Tibial artery (tissue), 4 donors: ENCODE measurements at regions not wholly inside any gene's neighbourhood (a gene's known extent, or its start where the extent isn't known, plus 50 kb on each side); places are given as distances from the start of the nearest gene placed in this dataset.

Experiments
- DNase-seq, 2 donors: peaks; one replicate each; pipeline ENCODE4 v3.0.0-alpha.2; 2019
- H3K27ac ChIP-seq, 2 donors: fragments of 200-600 bp; sonication (generic) in 1 of 2; 1 replicate in 1 of 2; 2 replicates in 1 of 2; pipeline ENCODE4 v1.5.1; 2018 to 2019; ENCODE audit warnings: mild to moderate bottlenecking in 1 of 2
- H3K27me3 ChIP-seq, 2 donors: fragments of 200-600 bp; sonication (generic) in 1 of 2; one replicate each; pipeline versions ENCODE4 v1.5.1 to v1.6.0; 2016 to 2019
- H3K36me3 ChIP-seq, 3 donors: fragments of 200-600 bp; sonication (generic) in 2 of 3; one replicate each; pipeline ENCODE4 v1.5.1; 2016 to 2019; ENCODE audit warnings: mild to moderate bottlenecking in 2 of 3
- H3K4me1 ChIP-seq, 4 donors: fragments of 200-600 bp; sonication (generic) in 2 of 4; 1 replicate in 3 of 4; 2 replicates in 1 of 4; pipeline ENCODE4 v1.5.1; 2016 to 2019
- H3K4me3 ChIP-seq, 2 donors: fragments of 200-600 bp; sonication (generic) in 1 of 2; 1 replicate in 1 of 2; 2 replicates in 1 of 2; pipeline ENCODE4 v1.5.1; 2018 to 2019; ENCODE audit warnings: mild to moderate bottlenecking in 2 of 2
- H3K9me3 ChIP-seq, 3 donors: fragments of 200-600 bp; sonication (generic) in 1 of 3; one replicate each; pipeline ENCODE4 v1.5.1; 2016 to 2019
- intact Hi-C: fragments of 100-400 bp; cut with DNase I; formaldehyde crosslinking; loops from one replicate; pipeline ENCODE4 v1.15.0; 2023; ENCODE audit warnings: low total_unique reads
- TF ChIP-seq, protein P1 (sequence below), 2 experiments: fragments of 200-600 bp in 1 of 2; fragments of 450-650 bp in 1 of 2; IDR thresholded peaks; one replicate each; pipeline ENCODE4 v1.5.1; 2017 to 2019; ENCODE audit warnings: antibody characterized with exemption in 2 of 2, mild to moderate bottlenecking in 1 of 2, moderate library complexity in 1 of 2

DNA sequence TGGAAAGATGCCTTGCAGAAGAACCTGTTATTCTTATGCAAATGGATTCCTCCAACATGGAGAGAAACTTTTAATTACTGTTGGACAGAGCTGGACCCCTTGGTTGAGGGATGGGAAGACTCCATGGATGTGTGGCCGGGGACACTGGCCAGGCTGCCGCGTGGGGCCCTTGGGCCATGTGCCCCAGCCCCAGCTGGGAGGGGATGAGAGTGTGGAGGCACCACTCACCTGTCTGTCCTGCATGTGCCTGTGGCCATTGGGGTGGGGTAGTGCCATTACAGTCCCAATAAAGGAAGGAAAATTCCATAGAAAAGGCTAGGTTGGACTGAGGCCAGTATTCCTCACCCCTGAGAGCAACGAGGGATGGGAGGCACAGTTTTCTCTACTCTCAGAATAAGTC is 564.5 kb upstream of the PTBP2 start:
- intact Hi-C loops = no loop called here

DNA sequence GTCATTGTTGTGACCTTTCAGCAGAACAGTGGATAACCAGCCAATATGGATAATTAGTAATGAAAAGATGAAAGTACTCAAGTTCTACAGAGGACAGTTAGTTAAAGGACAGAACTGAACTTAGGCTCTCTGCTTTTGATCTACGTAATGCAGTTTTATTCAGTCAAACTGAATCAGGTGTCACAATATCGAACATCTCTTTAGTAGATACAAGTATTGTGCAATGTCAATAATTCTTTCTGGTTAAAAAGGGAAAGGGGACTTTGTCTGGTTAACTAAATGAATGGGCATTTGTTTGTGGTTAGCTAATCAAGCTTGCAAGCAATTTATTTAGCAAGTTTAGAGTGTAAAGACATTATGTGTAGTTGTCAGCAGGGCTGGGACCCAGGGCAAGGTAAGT is 562.2 kb upstream of the PTBP2 start:
- no peak for DNase-seq

More for the DNA sequence above, 564.5 kb upstream of the PTBP2 start:
- no peak overlapping the region for H3K27ac ChIP-seq
- no peak for DNase-seq
- H3K36me3 ChIP-seq = no peaks in the 10 kb centered on the region
- TF ChIP-seq, protein P1, sequence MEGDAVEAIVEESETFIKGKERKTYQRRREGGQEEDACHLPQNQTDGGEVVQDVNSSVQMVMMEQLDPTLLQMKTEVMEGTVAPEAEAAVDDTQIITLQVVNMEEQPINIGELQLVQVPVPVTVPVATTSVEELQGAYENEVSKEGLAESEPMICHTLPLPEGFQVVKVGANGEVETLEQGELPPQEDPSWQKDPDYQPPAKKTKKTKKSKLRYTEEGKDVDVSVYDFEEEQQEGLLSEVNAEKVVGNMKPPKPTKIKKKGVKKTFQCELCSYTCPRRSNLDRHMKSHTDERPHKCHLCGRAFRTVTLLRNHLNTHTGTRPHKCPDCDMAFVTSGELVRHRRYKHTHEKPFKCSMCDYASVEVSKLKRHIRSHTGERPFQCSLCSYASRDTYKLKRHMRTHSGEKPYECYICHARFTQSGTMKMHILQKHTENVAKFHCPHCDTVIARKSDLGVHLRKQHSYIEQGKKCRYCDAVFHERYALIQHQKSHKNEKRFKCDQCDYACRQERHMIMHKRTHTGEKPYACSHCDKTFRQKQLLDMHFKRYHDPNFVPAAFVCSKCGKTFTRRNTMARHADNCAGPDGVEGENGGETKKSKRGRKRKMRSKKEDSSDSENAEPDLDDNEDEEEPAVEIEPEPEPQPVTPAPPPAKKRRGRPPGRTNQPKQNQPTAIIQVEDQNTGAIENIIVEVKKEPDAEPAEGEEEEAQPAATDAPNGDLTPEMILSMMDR (IDR thresholded peaks at IDR 0.05) = no peak
- H3K27me3 ChIP-seq = no peaks in the 10 kb centered on the region
- H3K4me3 ChIP-seq = no peak overlapping the region
- H3K9me3 ChIP-seq = peaks cover 0 to 15% (median 0%) of the 10 kb centered on the region in 3 donors
- peaks cover 0 to 10% (median 0%) of the 10 kb centered on the region in 4 donors for H3K4me1 ChIP-seq

DNA sequence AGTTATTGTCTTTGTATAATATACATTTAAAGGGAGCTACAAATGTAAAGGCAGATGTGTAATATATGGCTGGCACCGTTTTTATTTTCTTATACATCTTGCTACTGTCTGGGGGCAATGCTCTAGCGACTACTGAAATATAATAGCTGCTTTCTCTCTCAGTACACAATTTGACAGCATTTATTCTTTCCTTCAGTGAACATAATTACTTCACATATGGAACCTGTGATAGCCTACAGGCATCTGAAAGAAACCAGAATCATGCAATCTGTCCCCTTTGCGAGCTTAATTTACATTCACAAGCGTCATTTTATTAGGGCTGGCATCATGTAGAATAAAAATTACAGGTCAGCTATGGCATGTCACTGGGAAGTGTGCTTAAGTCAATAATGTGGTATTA is 557.5 kb upstream of the PTBP2 start:
- DNase-seq = no peak
- Histone ChIP-seq H3K27ac (no peak overlapping the region), H3K27me3 (no peaks in the 10 kb centered on the region), H3K9me3 (no peaks in the 10 kb centered on the region), H3K4me1 (peaks cover 0 to 40% (median 6%) of the 10 kb centered on the region in 4 donors), H3K36me3 (no peaks in the 10 kb centered on the region), H3K4me3 (no peak overlapping the region)
- intact Hi-C loops = no loop called here
- TF ChIP-seq, protein P1 (IDR thresholded peaks at IDR 0.05) = no peak

More for the DNA sequence above, 562.2 kb upstream of the PTBP2 start:
- no peaks in the 10 kb centered on the region for H3K36me3 ChIP-seq
- TF ChIP-seq, protein P1 (IDR thresholded peaks at IDR 0.05) = no peak
- intact Hi-C loops = no loop called here
- no peak overlapping the region for H3K27ac ChIP-seq
- H3K4me1 ChIP-seq = peaks cover 0 to 32% (median 5%) of the 10 kb centered on the region in 4 donors
- no peak overlapping the region for H3K4me3 ChIP-seq
- peaks cover 0 to 13% (median 0%) of the 10 kb centered on the region in 3 donors for H3K9me3 ChIP-seq
- no peaks in the 10 kb centered on the region for H3K27me3 ChIP-seq

DNA sequence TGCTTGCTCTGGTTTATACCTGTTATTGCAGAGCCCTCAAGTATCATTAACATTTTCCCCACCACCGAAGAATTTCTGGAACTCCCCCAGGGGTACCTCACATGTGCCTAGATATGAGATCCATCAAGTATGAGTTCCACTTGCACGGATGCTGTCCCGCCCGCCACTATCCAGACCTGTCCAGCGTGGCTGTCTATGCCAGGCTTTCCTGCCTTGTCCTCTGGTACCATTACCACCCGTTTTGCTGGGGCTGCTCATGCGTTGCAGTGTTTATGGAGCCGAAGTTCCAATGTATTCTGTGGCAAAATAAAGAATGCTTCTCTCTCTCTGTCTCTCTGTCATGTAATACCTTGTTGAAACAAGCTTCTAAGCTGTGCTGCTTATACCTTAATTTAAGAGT is 543.5 kb upstream of the PTBP2 start:
- intact Hi-C loops = no loop called here
- no peak for DNase-seq
- H3K4me3 ChIP-seq = no peak overlapping the region
- no peak overlapping the region for H3K27ac ChIP-seq
- H3K27me3 ChIP-seq = no peaks in the 10 kb centered on the region
- no peaks in the 10 kb centered on the region for H3K9me3 ChIP-seq
- H3K36me3 ChIP-seq = no peaks in the 10 kb centered on the region
- H3K4me1 ChIP-seq = no peaks in the 10 kb centered on the region
- TF ChIP-seq, protein P1 (IDR thresholded peaks at IDR 0.05) = no peak

DNA sequence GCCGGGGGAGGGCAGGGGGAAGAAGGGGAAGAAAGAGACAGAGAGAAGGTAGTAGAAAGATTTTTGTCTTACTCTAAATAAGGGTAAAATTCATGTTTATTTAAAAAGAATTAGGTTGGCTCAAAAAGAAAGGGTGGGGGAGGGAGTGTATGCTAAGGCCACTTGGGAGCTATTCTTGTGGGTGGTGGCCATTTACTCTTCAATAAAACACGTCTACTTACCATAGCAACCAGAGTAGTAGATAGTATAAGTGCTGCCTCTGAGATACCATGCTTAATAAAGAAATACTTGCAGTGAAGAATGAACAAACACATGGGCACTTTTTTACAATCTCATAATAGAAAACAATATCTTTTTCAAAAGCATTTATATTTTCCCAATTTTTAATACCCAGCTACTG is 538.1 kb upstream of the PTBP2 start:
- Histone ChIP-seq H3K9me3 (no peaks in the 10 kb centered on the region), H3K36me3 (no peaks in the 10 kb centered on the region), H3K27ac (no peak overlapping the region), H3K4me3 (no peak overlapping the region), H3K4me1 (peaks cover 0 to 32% (median 10%) of the 10 kb centered on the region in 4 donors), H3K27me3 (no peaks in the 10 kb centered on the region)
- TF ChIP-seq, protein P1 (IDR thresholded peaks at IDR 0.05) = no peak
- intact Hi-C loops = no loop called here
- no peak for DNase-seq

DNA sequence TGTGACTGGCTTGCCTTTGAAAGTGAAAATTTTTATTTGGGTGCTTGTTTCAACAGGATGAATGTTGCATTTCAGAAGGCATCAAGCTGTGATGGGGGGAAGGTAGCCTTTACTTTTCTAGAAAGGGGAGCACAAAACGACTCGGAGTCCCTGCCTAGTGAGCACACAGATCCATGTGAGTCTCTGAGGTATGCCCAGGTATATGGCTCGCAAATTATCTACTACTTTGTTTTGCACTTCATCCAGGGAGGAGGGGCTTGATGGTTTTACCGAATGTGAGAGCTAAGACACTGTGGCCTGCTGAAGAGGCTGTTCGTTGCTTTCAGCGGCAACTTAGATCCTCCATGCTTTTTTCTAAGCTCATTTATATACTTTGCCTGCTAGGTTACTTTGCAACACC is 537.7 kb upstream of the PTBP2 start:
- Histone ChIP-seq H3K36me3 (no peaks in the 10 kb centered on the region), H3K4me3 (no peak overlapping the region), H3K27me3 (no peaks in the 10 kb centered on the region), H3K27ac (no peak overlapping the region), H3K4me1 (peaks cover 0 to 36% (median 10%) of the 10 kb centered on the region in 4 donors), H3K9me3 (no peaks in the 10 kb centered on the region)
- intact Hi-C loops = no loop called here
- DNase-seq = no peak
- TF ChIP-seq, protein P1 (IDR thresholded peaks at IDR 0.05) = no peak
